H9 (cell line): ENCODE measurements at regions not wholly inside any gene's neighbourhood (a gene's known extent, or its start where the extent isn't known, plus 50 kb on each side); places are given as distances from the start of the nearest gene placed in this dataset.

ENCODE experiments used
- DNase-seq: peaks from one replicate; pipeline ENCODE4 v3.0.0-alpha.2; 2017
- H2AFZ ChIP-seq: one replicate; pipeline ENCODE4 v1.6.1; 2013; ENCODE audit warnings: mild to moderate bottlenecking, low read length, control low read depth, moderate library complexity
- H2AK5ac ChIP-seq: 2 replicates; pipeline ENCODE4 v1.6.1; 2013; ENCODE audit warnings: low read length, control low read depth, mixed read lengths; ENCODE audit not compliant: insufficient read length
- H2BK120ac ChIP-seq: one replicate; pipeline ENCODE4 v1.6.1; 2013; ENCODE audit warnings: low read depth, mild to moderate bottlenecking, low read length, control low read depth, inconsistent platforms; ENCODE audit not compliant: poor library complexity, severe bottlenecking
- H2BK12ac ChIP-seq: 2 replicates; pipeline ENCODE4 v1.6.1; 2013; ENCODE audit warnings: low read length, control low read depth, mixed read lengths, low read depth; ENCODE audit not compliant: insufficient read length
- H2BK15ac ChIP-seq: 2 replicates; pipeline ENCODE4 v1.6.1; 2013; ENCODE audit warnings: low read depth, low read length, control low read depth
- H2BK20ac ChIP-seq: one replicate; pipeline ENCODE4 v1.6.1; 2013; ENCODE audit warnings: low read depth, mild to moderate bottlenecking, low read length, control low read depth, inconsistent platforms; ENCODE audit not compliant: poor library complexity, severe bottlenecking
- H2BK5ac ChIP-seq: 2 replicates; pipeline ENCODE4 v1.6.1; 2013; ENCODE audit warnings: low read length, control low read depth, mixed read lengths; ENCODE audit not compliant: insufficient read length
- H3K14ac ChIP-seq: 2 replicates; pipeline ENCODE4 v1.6.1; 2013; ENCODE audit warnings: low read length, control low read depth; ENCODE audit not compliant: insufficient read depth
- H3K18ac ChIP-seq: 2 replicates; pipeline ENCODE4 v1.6.1; 2013; ENCODE audit warnings: low read depth, mild to moderate bottlenecking, mixed read lengths, low read length, control low read depth; ENCODE audit not compliant: insufficient read length
- H3K23ac ChIP-seq: 2 replicates; pipeline ENCODE4 v1.6.1; 2013; ENCODE audit warnings: low read length, control low read depth, mixed read lengths, low read depth; ENCODE audit not compliant: insufficient read length
- H3K23me2 ChIP-seq: 2 replicates; pipeline ENCODE4 v1.6.1; 2013; ENCODE audit warnings: low read depth, mild to moderate bottlenecking, mixed read lengths, low read length, control low read depth; ENCODE audit not compliant: insufficient read length, poor library complexity, severe bottlenecking
- H3K27ac ChIP-seq: 2 replicates; pipeline ENCODE4 v1.5.1; 2013; ENCODE audit warnings: low read length, control low read depth, mixed read lengths, low read depth; ENCODE audit not compliant: insufficient read length
- H3K27me3 ChIP-seq: 2 replicates; pipeline ENCODE4 v1.6.1; 2013; ENCODE audit warnings: low read length, control low read depth, inconsistent platforms; ENCODE audit not compliant: insufficient read depth
- H3K4ac ChIP-seq: 2 replicates; pipeline ENCODE4 v1.6.1; 2013; ENCODE audit warnings: low read depth, mild to moderate bottlenecking, control low read depth, inconsistent platforms, low read length, moderate library complexity
- H3K4me1 ChIP-seq: 2 replicates; pipeline ENCODE4 v1.6.1; 2013; ENCODE audit warnings: low read length, control low read depth, inconsistent platforms; ENCODE audit not compliant: insufficient read depth
- H3K4me2 ChIP-seq: 2 replicates; pipeline ENCODE4 v1.6.1; 2013; ENCODE audit warnings: low read length, control low read depth, mixed read lengths; ENCODE audit not compliant: insufficient read length, insufficient read depth
- H3K56ac ChIP-seq: 2 replicates; pipeline ENCODE4 v1.6.1; 2013; ENCODE audit warnings: low read depth, mild to moderate bottlenecking, mixed read lengths, low read length, control low read depth; ENCODE audit not compliant: insufficient read length
- H3K79me1 ChIP-seq: 2 replicates; pipeline ENCODE4 v1.6.1; 2013; ENCODE audit warnings: low read depth, mild to moderate bottlenecking, moderate library complexity, low read length, control low read depth, inconsistent platforms; ENCODE audit not compliant: insufficient read depth, poor library complexity, severe bottlenecking
- H3K79me2 ChIP-seq: 2 replicates; pipeline ENCODE4 v1.6.1; 2013; ENCODE audit warnings: low read length, control low read depth, inconsistent platforms; ENCODE audit not compliant: insufficient read depth
- H3K9ac ChIP-seq: 2 replicates; pipeline ENCODE4 v1.6.1; 2013; ENCODE audit warnings: low read length, control low read depth, mixed read lengths; ENCODE audit not compliant: insufficient read length; ENCODE audit errors: extremely low read depth
- H3K9me3 ChIP-seq: one replicate; pipeline ENCODE4 v1.6.1; 2013; ENCODE audit warnings: low read depth, low read length, inconsistent platforms; ENCODE audit not compliant: control insufficient read depth
- H3T11ph ChIP-seq: one replicate; pipeline ENCODE4 v1.6.1; 2013; ENCODE audit warnings: mild to moderate bottlenecking, low read length, control low read depth, inconsistent platforms
- H4K20me1 ChIP-seq: one replicate; pipeline ENCODE4 v1.6.1; 2013; ENCODE audit not compliant: control insufficient read depth, insufficient read length, insufficient read depth
- H4K5ac ChIP-seq: 2 replicates; pipeline ENCODE4 v1.6.1; 2013; ENCODE audit warnings: low read depth, mild to moderate bottlenecking, mixed read lengths, low read length, control low read depth; ENCODE audit not compliant: insufficient read length
- H4K8ac ChIP-seq: replicated peaks from 2 replicates; pipeline ENCODE4 v1.6.1; 2013; ENCODE audit warnings: low read length, control low read depth, mixed read lengths, low read depth; ENCODE audit not compliant: insufficient read length
- H4K91ac ChIP-seq: 2 replicates; pipeline ENCODE4 v1.6.1; 2013; ENCODE audit warnings: low read depth, mild to moderate bottlenecking, moderate library complexity, mixed read lengths, low read length, control low read depth; ENCODE audit not compliant: insufficient read length
- H3K27ac Mint-ChIP-seq, 3 experiments: 2 replicates in 2 of 3; 3 replicates in 1 of 3; pipeline ENCODE4 v1.8.0; 2020 to 2021; ENCODE audit warnings: mixed read lengths in 3 of 3, mild to moderate bottlenecking in 1 of 3, moderate library complexity in 1 of 3
- H3K27me3 Mint-ChIP-seq: 2 replicates; pipeline ENCODE4 v1.8.0; 2021; ENCODE audit warnings: low read depth, mild to moderate bottlenecking, moderate library complexity, mixed read lengths
- H3K36me3 Mint-ChIP-seq, 3 experiments: 2 replicates in 2 of 3; 3 replicates in 1 of 3; pipeline ENCODE4 v1.8.0; 2020 to 2021; ENCODE audit warnings: low read depth in 3 of 3, mixed read lengths in 3 of 3; ENCODE audit not compliant: insufficient read depth in 1 of 3
- H3K4me1 Mint-ChIP-seq, 2 experiments: 2 replicates each; pipeline ENCODE4 v1.8.0; 2020; ENCODE audit warnings: mixed read lengths in 2 of 2
- H3K4me3 Mint-ChIP-seq, 2 experiments: 2 replicates in 1 of 2; 3 replicates in 1 of 2; pipeline ENCODE4 v1.8.0; 2020 to 2021; ENCODE audit warnings: mild to moderate bottlenecking in 2 of 2, mixed read lengths in 2 of 2, moderate library complexity in 1 of 2
- H3K9me3 Mint-ChIP-seq, 2 experiments: 2 replicates in 1 of 2; 3 replicates in 1 of 2; pipeline ENCODE4 v1.8.0; 2020; ENCODE audit warnings: mild to moderate bottlenecking in 2 of 2, mixed read lengths in 2 of 2, moderate library complexity in 1 of 2
- WGBS: extraction: QIAGEN DNeasy Blood & Tissue Kit; methylation state at CpG from one replicate; pipeline ENCODE4 v1.1.7; 2013; ENCODE audit warnings: missing lambda C conversion rate, low lambda C conversion rate, mixed read lengths; ENCODE audit not compliant: insufficient read length; ENCODE audit errors: extremely low coverage; 5-methylcytosine and 5-hydroxymethylcytosine counted together
- TF ChIP-seq, protein P1 (sequence below): fragments of 200-600 bp; sonication (generic); conservative IDR thresholded peaks from 3 replicates; pipeline ENCODE4 v1.8.0; 2021; ENCODE audit warnings: antibody characterized with exemption, mild to moderate bottlenecking

DNA sequence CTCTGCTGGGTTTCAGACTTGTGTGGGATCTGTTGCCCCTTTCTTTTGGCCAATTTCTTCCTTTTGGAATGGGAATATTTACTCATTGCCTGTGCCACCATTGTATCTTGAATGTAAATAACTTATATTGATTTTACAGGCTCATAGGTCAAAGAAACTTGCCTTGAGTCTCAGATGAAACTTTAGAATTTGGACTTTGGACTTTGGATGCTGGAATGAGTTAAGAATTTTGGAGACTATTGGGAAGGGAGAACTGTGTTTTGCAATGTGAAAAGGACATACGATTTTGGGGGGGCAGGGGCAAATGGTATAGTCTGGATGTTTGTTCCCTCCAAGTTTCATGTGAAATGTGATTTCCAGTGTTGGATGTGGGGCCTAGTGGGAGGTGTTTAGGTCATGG lies 62.6 kb upstream of the TNFRSF21 start:
- H3K23me2 ChIP-seq: no peaks in the 10 kb centered on the region
- H3K4me3 Mint-ChIP-seq: no peak overlapping the region
- no peak overlapping the region for H2BK120ac ChIP-seq
- no peak for DNase-seq
- H2BK12ac ChIP-seq: no peak overlapping the region
- no peaks in the 10 kb centered on the region for H3K9me3 ChIP-seq
- H3K9ac ChIP-seq: no peak overlapping the region
- H3K4ac ChIP-seq: no peak overlapping the region
- no peak overlapping the region for H2AFZ ChIP-seq
- H3K18ac ChIP-seq: no peak overlapping the region
- no peak overlapping the region for H2BK5ac ChIP-seq
- no peak overlapping the region for H3K14ac ChIP-seq
- H3K23ac ChIP-seq: no peak overlapping the region
- no peak overlapping the region for H3K56ac ChIP-seq
- no peaks in the 10 kb centered on the region for H3K27me3 Mint-ChIP-seq
- no peaks in the 10 kb centered on the region for H4K20me1 ChIP-seq
- peaks cover 3% of the 10 kb centered on the region; the same call in 1 of the 2 replicates for H3K4me1 ChIP-seq
- H3K36me3 Mint-ChIP-seq: no peaks in the 10 kb centered on the region
- no peaks in the 10 kb centered on the region for H3K79me1 ChIP-seq
- no peak overlapping the region for H3K27ac ChIP-seq
- H4K5ac ChIP-seq: no peak overlapping the region
- H2AK5ac ChIP-seq: no peak overlapping the region
- H3K27ac Mint-ChIP-seq: no peak overlapping the region
- H3K4me1 Mint-ChIP-seq: peaks cover 20 to 21% of the 10 kb centered on the region in 2 experiments
- H3K9me3 Mint-ChIP-seq: 0 out of 5 replicates have a peak, but pooled peaks cover 0 to 2% of the 10 kb centered on the region in 2 experiments
- no peak overlapping the region for H2BK15ac ChIP-seq
- H2BK20ac ChIP-seq: no peak overlapping the region
- H4K8ac ChIP-seq: no peak overlapping the region
- H3K4me2 ChIP-seq: no peak overlapping the region
- TF ChIP-seq, protein P1, sequence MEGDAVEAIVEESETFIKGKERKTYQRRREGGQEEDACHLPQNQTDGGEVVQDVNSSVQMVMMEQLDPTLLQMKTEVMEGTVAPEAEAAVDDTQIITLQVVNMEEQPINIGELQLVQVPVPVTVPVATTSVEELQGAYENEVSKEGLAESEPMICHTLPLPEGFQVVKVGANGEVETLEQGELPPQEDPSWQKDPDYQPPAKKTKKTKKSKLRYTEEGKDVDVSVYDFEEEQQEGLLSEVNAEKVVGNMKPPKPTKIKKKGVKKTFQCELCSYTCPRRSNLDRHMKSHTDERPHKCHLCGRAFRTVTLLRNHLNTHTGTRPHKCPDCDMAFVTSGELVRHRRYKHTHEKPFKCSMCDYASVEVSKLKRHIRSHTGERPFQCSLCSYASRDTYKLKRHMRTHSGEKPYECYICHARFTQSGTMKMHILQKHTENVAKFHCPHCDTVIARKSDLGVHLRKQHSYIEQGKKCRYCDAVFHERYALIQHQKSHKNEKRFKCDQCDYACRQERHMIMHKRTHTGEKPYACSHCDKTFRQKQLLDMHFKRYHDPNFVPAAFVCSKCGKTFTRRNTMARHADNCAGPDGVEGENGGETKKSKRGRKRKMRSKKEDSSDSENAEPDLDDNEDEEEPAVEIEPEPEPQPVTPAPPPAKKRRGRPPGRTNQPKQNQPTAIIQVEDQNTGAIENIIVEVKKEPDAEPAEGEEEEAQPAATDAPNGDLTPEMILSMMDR: no peak
- no peaks in the 10 kb centered on the region for H3K79me2 ChIP-seq
- no peak overlapping the region for H4K91ac ChIP-seq
- H3K27me3 ChIP-seq: no peaks in the 10 kb centered on the region
- H3T11ph ChIP-seq: no peak overlapping the region
- WGBS: no CpG with 5 or more reads among the region's 1 CpG
